PC-9 (cell line): ENCODE measurements at regions not wholly inside any gene's neighbourhood (a gene's known extent, or its start where the extent isn't known, plus 50 kb on each side); places are given as distances from the start of the nearest gene placed in this dataset.

Experiments used
- EZH2 ChIP-seq: fragments of 200-600 bp; sonication (generic); IDR thresholded peaks from 2 replicates; pipeline ENCODE4 v1.8.0; 2017; ENCODE audit warnings: antibody characterized with exemption, low read depth
- TF ChIP-seq, protein P1 (sequence below): fragments of 200-600 bp; sonication (generic); conservative IDR thresholded peaks from 2 replicates; pipeline ENCODE4 v1.6.1; 2017; ENCODE audit warnings: mixed run types, antibody characterized with exemption, mild to moderate bottlenecking, moderate library complexity

DNA sequence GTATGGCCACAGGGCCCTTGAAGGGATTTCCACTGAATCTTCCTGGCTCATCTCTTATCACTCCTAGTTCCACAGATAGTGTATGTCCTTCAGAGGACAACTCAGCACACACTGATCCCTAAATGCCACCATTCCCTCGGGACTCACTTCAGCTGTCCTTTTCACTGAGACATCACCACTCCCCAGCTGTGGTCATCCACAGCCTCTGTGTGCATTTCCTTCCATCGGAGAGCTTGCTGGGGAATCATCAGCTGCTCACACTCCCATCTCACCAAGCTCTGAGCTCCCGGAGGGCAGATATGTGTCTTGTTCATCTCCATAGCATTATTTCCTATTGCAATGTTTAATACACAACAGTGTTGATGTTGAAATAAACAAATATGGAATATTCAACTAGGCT, 759.5 kb downstream of the RNF144A start:
- TF ChIP-seq, protein P1, sequence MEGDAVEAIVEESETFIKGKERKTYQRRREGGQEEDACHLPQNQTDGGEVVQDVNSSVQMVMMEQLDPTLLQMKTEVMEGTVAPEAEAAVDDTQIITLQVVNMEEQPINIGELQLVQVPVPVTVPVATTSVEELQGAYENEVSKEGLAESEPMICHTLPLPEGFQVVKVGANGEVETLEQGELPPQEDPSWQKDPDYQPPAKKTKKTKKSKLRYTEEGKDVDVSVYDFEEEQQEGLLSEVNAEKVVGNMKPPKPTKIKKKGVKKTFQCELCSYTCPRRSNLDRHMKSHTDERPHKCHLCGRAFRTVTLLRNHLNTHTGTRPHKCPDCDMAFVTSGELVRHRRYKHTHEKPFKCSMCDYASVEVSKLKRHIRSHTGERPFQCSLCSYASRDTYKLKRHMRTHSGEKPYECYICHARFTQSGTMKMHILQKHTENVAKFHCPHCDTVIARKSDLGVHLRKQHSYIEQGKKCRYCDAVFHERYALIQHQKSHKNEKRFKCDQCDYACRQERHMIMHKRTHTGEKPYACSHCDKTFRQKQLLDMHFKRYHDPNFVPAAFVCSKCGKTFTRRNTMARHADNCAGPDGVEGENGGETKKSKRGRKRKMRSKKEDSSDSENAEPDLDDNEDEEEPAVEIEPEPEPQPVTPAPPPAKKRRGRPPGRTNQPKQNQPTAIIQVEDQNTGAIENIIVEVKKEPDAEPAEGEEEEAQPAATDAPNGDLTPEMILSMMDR: no peak
- TF ChIP-seq EZH2: no peak
